Jurkat, Clone E6-1 (cell line): ENCODE measurements at regions not wholly inside any gene's neighbourhood (a gene's known extent, or its start where the extent isn't known, plus 50 kb on each side); places are given as distances from the start of the nearest gene placed in this dataset.

Source experiments
- DNase-seq: peaks from one replicate; pipeline ENCODE4 v3.0.0-alpha.2; 2011; ENCODE audit warnings: low read depth, low spot score
- H3K4me3 ChIP-seq: 2 replicates; pipeline ENCODE4 v1.5.1; 2011; ENCODE audit warnings: mild to moderate bottlenecking, low read length, control low read depth, moderate library complexity

GRCh38 chr21:27513016-27513415 lies 546.1 kb upstream of the ADAMTS5 start:
- no peak for DNase-seq

GRCh38 chr21:27511233-27511632 lies 544.3 kb upstream of the ADAMTS5 start:
- H3K4me3 ChIP-seq, result no peak overlapping the region
- no peak for DNase-seq

More at GRCh38 chr21:27513016-27513415, 546.1 kb upstream of the ADAMTS5 start:
- no peak overlapping the region for H3K4me3 ChIP-seq

- H3K4me3 ChIP-seq, result no peak overlapping the region
- no peak for DNase-seq
Observed at GRCh38 chr21:27507695-27508094, 540.8 kb upstream of the ADAMTS5 start.

GRCh38 chr21:27505516-27505915 lies 538.6 kb upstream of the ADAMTS5 start:
- DNase-seq, result no peak
- H3K4me3 ChIP-seq, result no peak overlapping the region

GRCh38 chr21:27502801-27503200 lies 535.9 kb upstream of the ADAMTS5 start:
- no peak for DNase-seq
- no peak overlapping the region for H3K4me3 ChIP-seq

GRCh38 chr21:27498025-27498424 lies 531.1 kb upstream of the ADAMTS5 start:
- no peak for DNase-seq

GRCh38 chr21:27495836-27496235 lies 528.9 kb upstream of the ADAMTS5 start:
- no peak overlapping the region for H3K4me3 ChIP-seq
- DNase-seq, result no peak

More at GRCh38 chr21:27498025-27498424, 531.1 kb upstream of the ADAMTS5 start:
- no peak overlapping the region for H3K4me3 ChIP-seq

GRCh38 chr21:27493542-27493941 lies 526.7 kb upstream of the ADAMTS5 start:
- DNase-seq, result no peak
- no peak overlapping the region for H3K4me3 ChIP-seq

- H3K4me3 ChIP-seq, result no peak overlapping the region
- DNase-seq, result no peak
Observed at GRCh38 chr21:27487676-27488075, 520.8 kb upstream of the ADAMTS5 start.

- peak; percentile 58 for DNase-seq
- no peak overlapping the region for H3K4me3 ChIP-seq
Observed at GRCh38 chr21:27480841-27481261, 514.0 kb upstream of the ADAMTS5 start.

GRCh38 chr21:27477296-27477695 lies 510.4 kb upstream of the ADAMTS5 start:
- no peak overlapping the region for H3K4me3 ChIP-seq
- no peak for DNase-seq

GRCh38 chr21:27476696-27477095 lies 509.8 kb upstream of the ADAMTS5 start:
- no peak for DNase-seq
- no peak overlapping the region for H3K4me3 ChIP-seq

GRCh38 chr21:27475363-27475955 lies 508.6 kb upstream of the ADAMTS5 start:
- H3K4me3 ChIP-seq, result no peak overlapping the region
- no peak for DNase-seq

- H3K4me3 ChIP-seq, result no peak overlapping the region
- no peak for DNase-seq
Observed at GRCh38 chr21:27467366-27467765, 500.5 kb upstream of the ADAMTS5 start.

- H3K4me3 ChIP-seq, result no peak overlapping the region
- no peak for DNase-seq
Observed at GRCh38 chr21:27466140-27466539, 499.3 kb upstream of the ADAMTS5 start.

GRCh38 chr21:27464648-27465047 lies 497.8 kb upstream of the ADAMTS5 start:
- no peak for DNase-seq
- no peak overlapping the region for H3K4me3 ChIP-seq

GRCh38 chr21:27462726-27463125 lies 495.8 kb upstream of the ADAMTS5 start:
- no peak for DNase-seq
- H3K4me3 ChIP-seq, result no peak overlapping the region

- DNase-seq, result no peak
- no peak overlapping the region for H3K4me3 ChIP-seq
Observed at GRCh38 chr21:27454234-27454633, 487.3 kb upstream of the ADAMTS5 start.

- no peak for DNase-seq
- H3K4me3 ChIP-seq, result no peak overlapping the region
Observed at GRCh38 chr21:27451116-27451515, 484.2 kb upstream of the ADAMTS5 start.

- H3K4me3 ChIP-seq, result no peak overlapping the region
- no peak for DNase-seq
Observed at GRCh38 chr21:27450216-27450615, 483.3 kb upstream of the ADAMTS5 start.

GRCh38 chr21:27448960-27449359 lies 482.1 kb upstream of the ADAMTS5 start:
- DNase-seq, result no peak
- no peak overlapping the region for H3K4me3 ChIP-seq
